ENCODE measurements at regions not wholly inside any gene's neighbourhood (a gene's known extent, or its start where the extent isn't known, plus 50 kb on each side); places are given as distances from the start of the nearest gene placed in this dataset.

DNA sequence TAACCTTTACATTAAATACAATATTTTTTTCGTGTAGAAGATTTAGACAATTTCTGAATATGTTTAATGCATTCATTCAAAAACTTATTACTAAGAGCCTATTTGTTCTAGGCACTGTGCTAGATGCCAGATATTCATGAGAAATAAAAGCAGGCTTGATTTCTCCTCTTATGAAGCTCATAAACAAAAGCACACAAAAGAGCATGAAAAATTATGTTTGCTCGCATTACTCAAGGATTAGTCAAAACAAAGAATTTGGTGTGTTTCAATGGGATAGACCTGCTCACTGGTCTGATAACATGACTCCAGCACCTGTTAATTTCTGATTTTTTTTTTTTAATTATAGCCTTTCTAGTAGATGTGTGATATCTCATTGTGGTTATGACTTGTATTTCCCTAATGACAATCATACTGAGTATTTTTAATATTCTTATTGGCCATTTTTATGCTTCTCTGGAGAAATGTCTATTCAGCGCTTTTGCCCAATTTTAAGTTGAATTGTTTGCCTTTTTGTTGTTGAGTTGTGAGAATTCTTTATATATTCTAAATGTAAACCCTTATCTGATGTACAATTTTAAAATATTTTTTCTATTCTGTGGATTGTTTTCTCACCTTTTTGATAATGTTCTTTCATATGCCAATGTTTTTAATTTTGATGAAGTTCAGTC lies 382.3 kb upstream of the ADGRL4 start:
- TF ChIP-seq, protein P1, sequence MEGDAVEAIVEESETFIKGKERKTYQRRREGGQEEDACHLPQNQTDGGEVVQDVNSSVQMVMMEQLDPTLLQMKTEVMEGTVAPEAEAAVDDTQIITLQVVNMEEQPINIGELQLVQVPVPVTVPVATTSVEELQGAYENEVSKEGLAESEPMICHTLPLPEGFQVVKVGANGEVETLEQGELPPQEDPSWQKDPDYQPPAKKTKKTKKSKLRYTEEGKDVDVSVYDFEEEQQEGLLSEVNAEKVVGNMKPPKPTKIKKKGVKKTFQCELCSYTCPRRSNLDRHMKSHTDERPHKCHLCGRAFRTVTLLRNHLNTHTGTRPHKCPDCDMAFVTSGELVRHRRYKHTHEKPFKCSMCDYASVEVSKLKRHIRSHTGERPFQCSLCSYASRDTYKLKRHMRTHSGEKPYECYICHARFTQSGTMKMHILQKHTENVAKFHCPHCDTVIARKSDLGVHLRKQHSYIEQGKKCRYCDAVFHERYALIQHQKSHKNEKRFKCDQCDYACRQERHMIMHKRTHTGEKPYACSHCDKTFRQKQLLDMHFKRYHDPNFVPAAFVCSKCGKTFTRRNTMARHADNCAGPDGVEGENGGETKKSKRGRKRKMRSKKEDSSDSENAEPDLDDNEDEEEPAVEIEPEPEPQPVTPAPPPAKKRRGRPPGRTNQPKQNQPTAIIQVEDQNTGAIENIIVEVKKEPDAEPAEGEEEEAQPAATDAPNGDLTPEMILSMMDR (IDR thresholded peaks at IDR 0.05), result no peak
- no peak for TF ChIP-seq POLR2AphosphoS5 (IDR thresholded peaks at IDR 0.05)
- no peak for TF ChIP-seq POLR2A (IDR thresholded peaks at IDR 0.05)

Data from breast epithelium (tissue), 3 donors.